Ishikawa (cell line): ENCODE measurements at regions not wholly inside any gene's neighbourhood (a gene's known extent, or its start where the extent isn't known, plus 50 kb on each side); places are given as distances from the start of the nearest gene placed in this dataset.

Experiments
- CEBPB ChIP-seq: IDR thresholded peaks from 2 replicates; pipeline ENCODE4 v1.6.1; 2012
- EGR1 ChIP-seq: IDR thresholded peaks from 2 replicates; pipeline ENCODE4 v1.6.1; 2012
- EP300 ChIP-seq: IDR thresholded peaks from 2 replicates; pipeline ENCODE4 v1.6.1; 2012; ENCODE audit warnings: borderline replicate concordance
- FOXM1 ChIP-seq: IDR thresholded peaks from 2 replicates; pipeline ENCODE4 v1.6.1; 2012; ENCODE audit warnings: low read depth, borderline replicate concordance
- NFIC ChIP-seq: IDR thresholded peaks from 2 replicates; pipeline ENCODE4 v1.6.1; 2012
- RAD21 ChIP-seq: IDR thresholded peaks from 2 replicates; pipeline ENCODE4 v1.6.1; 2012; ENCODE audit warnings: low read depth
- REST ChIP-seq: IDR thresholded peaks from 2 replicates; pipeline ENCODE4 v1.6.1; 2012; ENCODE audit warnings: low read depth, mild to moderate bottlenecking
- TAF1 ChIP-seq: IDR thresholded peaks from 2 replicates; pipeline ENCODE4 v1.6.1; 2012; ENCODE audit warnings: low read depth, mild to moderate bottlenecking
- YY1 ChIP-seq: IDR thresholded peaks from 2 replicates; pipeline ENCODE4 v1.6.1; 2012; ENCODE audit warnings: low read depth
- TF ChIP-seq, protein P1 (sequence below): IDR thresholded peaks from 2 replicates; pipeline ENCODE4 v1.6.1; 2012

DNA sequence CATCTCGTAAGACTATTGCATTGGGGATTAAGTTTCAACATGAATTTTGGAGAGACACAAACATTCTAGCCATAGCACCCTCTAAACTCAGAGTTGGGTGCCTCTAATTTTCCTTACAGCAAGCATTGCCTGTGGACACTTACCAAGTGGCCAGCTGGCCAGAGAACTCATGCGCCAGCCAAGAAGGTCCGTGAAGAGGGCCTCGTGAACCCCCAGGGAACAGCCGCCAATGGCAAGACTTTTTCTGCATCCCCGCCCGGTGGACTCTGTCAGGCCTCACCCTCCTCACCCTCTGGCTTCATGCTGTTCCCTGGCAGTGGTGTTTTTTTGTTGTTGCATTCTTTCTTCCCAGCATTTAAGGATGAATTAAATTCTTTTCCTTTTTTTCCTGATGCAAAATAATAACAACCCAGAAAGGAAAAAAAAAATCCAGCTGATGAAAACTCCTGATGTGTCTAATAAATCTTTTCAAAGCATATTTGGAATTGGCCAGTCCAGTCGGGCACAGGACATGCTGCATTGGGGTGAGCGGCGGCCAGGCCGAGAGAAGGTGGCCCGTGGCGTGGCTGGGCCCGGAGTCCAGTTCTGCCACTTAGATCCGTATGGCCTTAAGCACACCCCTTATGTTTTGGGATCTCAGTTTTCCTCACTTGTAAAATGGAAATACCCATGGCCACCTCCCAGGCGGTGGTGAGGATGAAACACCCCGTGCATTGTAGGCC, 191.9 kb upstream of the DIO3 start:
- no peak for TF ChIP-seq EGR1
- no peak for TF ChIP-seq RAD21
- TF ChIP-seq NFIC, result no peak
- TF ChIP-seq, protein P1, sequence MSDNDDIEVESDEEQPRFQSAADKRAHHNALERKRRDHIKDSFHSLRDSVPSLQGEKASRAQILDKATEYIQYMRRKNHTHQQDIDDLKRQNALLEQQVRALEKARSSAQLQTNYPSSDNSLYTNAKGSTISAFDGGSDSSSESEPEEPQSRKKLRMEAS, result no peak
- TF ChIP-seq EP300, result no peak
- no peak for TF ChIP-seq CEBPB
- TF ChIP-seq TAF1, result no peak
- TF ChIP-seq REST, result no peak
- no peak for TF ChIP-seq FOXM1
- TF ChIP-seq YY1, result no peak
